ENCODE measurements at regions not wholly inside any gene's neighbourhood (a gene's known extent, or its start where the extent isn't known, plus 50 kb on each side); places are given as distances from the start of the nearest gene placed in this dataset.

DNA sequence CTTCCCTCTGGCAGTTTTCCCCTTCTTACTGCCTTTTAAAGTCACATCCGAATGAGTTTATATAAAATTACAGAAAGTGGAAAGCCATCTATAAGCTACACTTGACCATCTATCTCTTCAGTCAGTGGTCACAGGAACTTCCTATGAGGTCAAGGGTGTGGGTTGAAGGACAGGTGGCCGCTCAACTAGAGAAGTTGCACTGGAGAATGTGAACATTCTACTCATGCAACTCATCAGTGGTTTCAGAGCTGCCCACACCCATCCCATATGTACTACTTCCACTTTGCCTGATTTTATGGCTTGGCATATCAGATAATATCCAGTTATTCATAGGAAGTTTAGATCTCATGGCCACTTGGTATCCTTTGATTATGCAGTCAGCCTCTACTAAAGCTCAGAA lies 57.4 kb upstream of the TMEM158 start:
- POLR2A ChIA-PET (ENCODE audit: unreplicated experiment), result no interaction called here
- no peak for ATAC-seq (ENCODE audit: low read depth)
- WGBS, 2 experiments (ENCODE audit: extremely low coverage in 2 of 2, insufficient read length in 1 of 2), result no CpG with 5 or more reads among the region's 2 CpGs

More for the DNA sequence above, 57.4 kb upstream of the TMEM158 start:
- Histone ChIP-seq H3K9me1 (ENCODE audit: insufficient read depth, low read length) (no peaks in the 10 kb centered on the region), H3K4me2 (ENCODE audit: low read depth, low read length) (no peak overlapping the region), H4K20me1 (ENCODE audit: insufficient read depth, low read length) (no peaks in the 10 kb centered on the region), H4K8ac (ENCODE audit: low read depth in 2 of 2, low read length in 2 of 2) (no peak overlapping the region), H3K56ac (ENCODE audit: extremely low read depth, insufficient read depth, low read length) (no peak overlapping the region), H2BK120ac (ENCODE audit: low read depth, low read length) (no peak overlapping the region), H3K4me3 (ENCODE audit: insufficient read depth, low read depth, low read length) (no peak overlapping the region), H3K4me1 (ENCODE audit: control insufficient read depth, insufficient read depth, low read length) (no peaks in the 10 kb centered on the region), H3K79me1 (ENCODE audit: low read depth in 1 of 2, low read length in 2 of 2) (no peaks in the 10 kb centered on the region), H4K91ac (ENCODE audit: insufficient read depth, low read depth, low read length) (no peak overlapping the region), H3K27ac (ENCODE audit: insufficient read depth, low read length) (no peak overlapping the region), H2AFZ (replicated peaks; ENCODE audit: low read length, poor library complexity) (no peak overlapping the region), H3K27me3 (ENCODE audit: control insufficient read depth, insufficient read depth, low read length) (peaks cover 28% of the 10 kb centered on the region), H3K23ac (ENCODE audit: low read depth, low read length) (no peak overlapping the region), H3K36me3 (ENCODE audit: control insufficient read depth, insufficient read depth, low read length) (no peaks in the 10 kb centered on the region), H2AK5ac (ENCODE audit: low read depth, low read length) (no peak overlapping the region), H4K5ac (ENCODE audit: low read depth, low read length) (no peak overlapping the region), H3K14ac (replicated peaks; ENCODE audit: low read depth, low read length) (no peak overlapping the region), H2BK20ac (ENCODE audit: low read depth, low read length) (no peak overlapping the region), H3K9me3 (ENCODE audit: control insufficient read depth, insufficient read depth, low read length) (peaks cover 2% of the 10 kb centered on the region), H2BK5ac (ENCODE audit: low read depth, low read length, poor library complexity, severe bottlenecking) (no peak overlapping the region), H3K18ac (ENCODE audit: low read depth, low read length) (no peak overlapping the region), H2AK9ac (replicated peaks; ENCODE audit: low read depth, low read length, poor library complexity) (no peak overlapping the region), H3K4ac (ENCODE audit: low read depth, low read length) (no peak overlapping the region), H2BK15ac (ENCODE audit: low read depth, low read length) (no peak overlapping the region), H3K9ac (ENCODE audit: low read depth, low read length) (no peak overlapping the region)
- dilution Hi-C loops (cut with HindIII; ENCODE audit: low sequenced_read_pairs, unreplicated experiment) (no loop called here), intact Hi-C loops (cut with micrococcal nuclease) (no loop called here), in situ Hi-C loops (cut with MboI; ENCODE audit: low sequenced_read_pairs) (no loop called here)
- DNase-seq, result no peak
- CTCF ChIA-PET, result interaction anchor here (0.8 kb wide), 1 partner anchor 175 kb away, joined by 3 read pairs; no protein-coding TSS in a partner anchor
- TF ChIP-seq FOS (IDR thresholded peaks at IDR 0.05; ENCODE audit: low read depth, low read length) (no peak), NFE2L2 (IDR thresholded peaks at IDR 0.05; ENCODE audit: low read depth, low read length) (no peak), RFX5 (IDR thresholded peaks at IDR 0.05; ENCODE audit: low read depth, low read length) (no peak), MAFK (IDR thresholded peaks at IDR 0.05; ENCODE audit: low read depth, low read length) (no peak), POLR2A (IDR thresholded peaks at IDR 0.05; ENCODE audit: low read depth, low read length) (no peak), SMC3 (IDR thresholded peaks at IDR 0.05; ENCODE audit: low read depth, low read length) (no peak), BHLHE40 (IDR thresholded peaks at IDR 0.05; ENCODE audit: low read depth, low read length) (no peak), CEBPB (IDR thresholded peaks at IDR 0.05; ENCODE audit: low read depth, low read length) (no peak), RCOR1 (IDR thresholded peaks at IDR 0.05; ENCODE audit: insufficient replicate concordance, low read length) (no peak), MXI1 (IDR thresholded peaks at IDR 0.05; ENCODE audit: borderline replicate concordance, low read depth, low read length) (no peak), MAZ (IDR thresholded peaks at IDR 0.05; ENCODE audit: borderline replicate concordance, low read depth, low read length) (no peak), RAD21 (IDR thresholded peaks at IDR 0.05; ENCODE audit: low read length) (no peak), CHD1 (IDR thresholded peaks at IDR 0.05; ENCODE audit: low read depth, low read length) (no peak)
- TF ChIP-seq, protein P1, sequence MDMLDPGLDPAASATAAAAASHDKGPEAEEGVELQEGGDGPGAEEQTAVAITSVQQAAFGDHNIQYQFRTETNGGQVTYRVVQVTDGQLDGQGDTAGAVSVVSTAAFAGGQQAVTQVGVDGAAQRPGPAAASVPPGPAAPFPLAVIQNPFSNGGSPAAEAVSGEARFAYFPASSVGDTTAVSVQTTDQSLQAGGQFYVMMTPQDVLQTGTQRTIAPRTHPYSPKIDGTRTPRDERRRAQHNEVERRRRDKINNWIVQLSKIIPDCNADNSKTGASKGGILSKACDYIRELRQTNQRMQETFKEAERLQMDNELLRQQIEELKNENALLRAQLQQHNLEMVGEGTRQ (IDR thresholded peaks at IDR 0.05; ENCODE audit: low read depth, low read length), result no peak
- TF ChIP-seq, protein P2, sequence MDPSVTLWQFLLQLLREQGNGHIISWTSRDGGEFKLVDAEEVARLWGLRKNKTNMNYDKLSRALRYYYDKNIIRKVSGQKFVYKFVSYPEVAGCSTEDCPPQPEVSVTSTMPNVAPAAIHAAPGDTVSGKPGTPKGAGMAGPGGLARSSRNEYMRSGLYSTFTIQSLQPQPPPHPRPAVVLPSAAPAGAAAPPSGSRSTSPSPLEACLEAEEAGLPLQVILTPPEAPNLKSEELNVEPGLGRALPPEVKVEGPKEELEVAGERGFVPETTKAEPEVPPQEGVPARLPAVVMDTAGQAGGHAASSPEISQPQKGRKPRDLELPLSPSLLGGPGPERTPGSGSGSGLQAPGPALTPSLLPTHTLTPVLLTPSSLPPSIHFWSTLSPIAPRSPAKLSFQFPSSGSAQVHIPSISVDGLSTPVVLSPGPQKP (IDR thresholded peaks at IDR 0.05; ENCODE audit: borderline replicate concordance, low read depth, low read length), result no peak
- TF ChIP-seq, protein P3, sequence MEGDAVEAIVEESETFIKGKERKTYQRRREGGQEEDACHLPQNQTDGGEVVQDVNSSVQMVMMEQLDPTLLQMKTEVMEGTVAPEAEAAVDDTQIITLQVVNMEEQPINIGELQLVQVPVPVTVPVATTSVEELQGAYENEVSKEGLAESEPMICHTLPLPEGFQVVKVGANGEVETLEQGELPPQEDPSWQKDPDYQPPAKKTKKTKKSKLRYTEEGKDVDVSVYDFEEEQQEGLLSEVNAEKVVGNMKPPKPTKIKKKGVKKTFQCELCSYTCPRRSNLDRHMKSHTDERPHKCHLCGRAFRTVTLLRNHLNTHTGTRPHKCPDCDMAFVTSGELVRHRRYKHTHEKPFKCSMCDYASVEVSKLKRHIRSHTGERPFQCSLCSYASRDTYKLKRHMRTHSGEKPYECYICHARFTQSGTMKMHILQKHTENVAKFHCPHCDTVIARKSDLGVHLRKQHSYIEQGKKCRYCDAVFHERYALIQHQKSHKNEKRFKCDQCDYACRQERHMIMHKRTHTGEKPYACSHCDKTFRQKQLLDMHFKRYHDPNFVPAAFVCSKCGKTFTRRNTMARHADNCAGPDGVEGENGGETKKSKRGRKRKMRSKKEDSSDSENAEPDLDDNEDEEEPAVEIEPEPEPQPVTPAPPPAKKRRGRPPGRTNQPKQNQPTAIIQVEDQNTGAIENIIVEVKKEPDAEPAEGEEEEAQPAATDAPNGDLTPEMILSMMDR (conservative IDR thresholded peaks at IDR 0.05; ENCODE audit: low read depth, low read length), result no peak
- no TSS peak for BruUV-seq (replicated peaks)
